ENCODE measurements at regions not wholly inside any gene's neighbourhood (a gene's known extent, or its start where the extent isn't known, plus 50 kb on each side); places are given as distances from the start of the nearest gene placed in this dataset.

GRCh38 chr17:52212851-52213250, 54.3 kb upstream of the CA10 start (continued):
- no peak for TF ChIP-seq CTCF (IDR thresholded peaks at IDR 0.05 in 2 of 3, conservative IDR thresholded peaks at IDR 0.05 in 1 of 3; ENCODE audit: borderline replicate concordance in 1 of 3, insufficient read depth in 1 of 3, low read depth in 2 of 3, low read length in 2 of 3)

GRCh38 chr17:52209507-52209906, 51.0 kb upstream of the CA10 start:
- BruUV-seq (replicated peaks), result no TSS peak
- Histone ChIP-seq H3K27ac (ENCODE audit: low read depth, low read length) (no peak overlapping the region), H3K27me3 (ENCODE audit: insufficient read depth, low read length) (no peaks in the 10 kb centered on the region), H3K4me3 (replicated peaks in 1 of 2; ENCODE audit: low read depth in 1 of 2, low read length in 2 of 2) (no peak overlapping the region), H2AFZ (ENCODE audit: low read depth, low read length, poor library complexity, severe bottlenecking) (no peak overlapping the region), H3K9me3 (ENCODE audit: control insufficient read depth in 1 of 2, insufficient read depth in 1 of 2, low read depth in 1 of 2, low read length in 2 of 2) (peaks cover 25 to 30% of the 10 kb centered on the region in 2 experiments; a peak in 3 of 4 replicates), H3K9me2 (ENCODE audit: insufficient read depth) (no peaks in the 10 kb centered on the region), H3K36me3 (ENCODE audit: control insufficient read depth in 1 of 2, insufficient read depth in 2 of 2, low read length in 2 of 2) (no peaks in the 10 kb centered on the region), H3K9ac (ENCODE audit: low read length) (no peak overlapping the region), H4K20me1 (ENCODE audit: insufficient read depth) (no peaks in the 10 kb centered on the region), H3K79me2 (ENCODE audit: insufficient read depth, low read length) (no peaks in the 10 kb centered on the region), H3K4me2 (ENCODE audit: low read length) (no peak overlapping the region), H3K4me1 (ENCODE audit: control insufficient read depth in 1 of 2, insufficient read depth in 2 of 2, low read length in 2 of 2) (no peaks in the 10 kb centered on the region; a peak in 1 of 4 replicates)
- RAD21 ChIA-PET (ENCODE audit: low non-redundant PET in 1 of 2, low total read pairs in 2 of 2, uncharacterized antibody in 2 of 2, unreplicated experiment in 2 of 2), result no interaction called here
- no peak for TF ChIP-seq POLR2AphosphoS5 (IDR thresholded peaks at IDR 0.05; ENCODE audit: low read depth, low read length)
- TF ChIP-seq CTCF (IDR thresholded peaks at IDR 0.05 in 2 of 3, conservative IDR thresholded peaks at IDR 0.05 in 1 of 3; ENCODE audit: borderline replicate concordance in 1 of 3, insufficient read depth in 1 of 3, low read depth in 2 of 3, low read length in 2 of 3), result no peak
- TF ChIP-seq TCF7L2 (IDR thresholded peaks at IDR 0.05; ENCODE audit: borderline replicate concordance, extremely low read depth, insufficient read depth, insufficient read length), result no peak
- no peak for TF ChIP-seq ATF3 (IDR thresholded peaks at IDR 0.05)
- TF ChIP-seq FOSL1 (IDR thresholded peaks at IDR 0.05; ENCODE audit: low read depth), result no peak
- no peak for TF ChIP-seq POLR2A (IDR thresholded peaks at IDR 0.05; ENCODE audit: borderline replicate concordance, extremely low read depth, insufficient read depth, insufficient read length)
- TF ChIP-seq EGR1 (IDR thresholded peaks at IDR 0.05; ENCODE audit: low read depth), result no peak
- no peak for TF ChIP-seq SIN3A (IDR thresholded peaks at IDR 0.05; ENCODE audit: low read depth)
- TF ChIP-seq ZNF274 (IDR thresholded peaks at IDR 0.05; ENCODE audit: low read depth, low read length), result no peak
- no peak for TF ChIP-seq EZH2phosphoT487 (IDR thresholded peaks at IDR 0.05; ENCODE audit: borderline replicate concordance)
- no peak for TF ChIP-seq REST (IDR thresholded peaks at IDR 0.05; ENCODE audit: low read depth)
- ATAC-seq (no peak), DNase-seq (ENCODE audit: low read depth, low spot score) (no peak)
- POLR2A ChIA-PET, result no interaction called here
- intact Hi-C loops (cut with micrococcal nuclease), result no loop called here
- CTCF ChIA-PET, result no interaction called here

All from HCT116 (cell line).